BE2C (cell line): ENCODE measurements at regions not wholly inside any gene's neighbourhood (a gene's known extent, or its start where the extent isn't known, plus 50 kb on each side); places are given as distances from the start of the nearest gene placed in this dataset.

ENCODE experiments used
- DNase-seq: peaks from one replicate; pipeline ENCODE4 v3.0.0-alpha.2; 2020
- H3K27me3 ChIP-seq: fragments of 250-450 bp; sonication (Bioruptor Pico); 2 replicates; pipeline ENCODE4 v1.5.1; 2020; ENCODE audit warnings: mild to moderate bottlenecking
- H3K36me3 ChIP-seq: fragments of 250-450 bp; sonication (Bioruptor Pico); 2 replicates; pipeline ENCODE4 v1.5.1; 2020; ENCODE audit warnings: mild to moderate bottlenecking
- H3K4me1 ChIP-seq: fragments of 250-450 bp; sonication (Bioruptor Pico); 2 replicates; pipeline ENCODE4 v1.5.1; 2020
- H3K4me3 ChIP-seq: 2 replicates; pipeline ENCODE4 v1.5.1; 2011; ENCODE audit warnings: low read depth, low read length
- H3K9me3 ChIP-seq: fragments of 250-450 bp; sonication (Bioruptor Pico); 2 replicates; pipeline ENCODE4 v1.5.1; 2020
- CTCF ChIP-seq: IDR thresholded peaks from 2 replicates; pipeline ENCODE4 v1.5.1; 2012; ENCODE audit warnings: mild to moderate bottlenecking, low read depth, low read length

- no peak for DNase-seq
- Histone ChIP-seq H3K36me3 (no peaks in the 10 kb centered on the region), H3K27me3 (no peaks in the 10 kb centered on the region), H3K4me3 (no peak overlapping the region), H3K9me3 (no peaks in the 10 kb centered on the region), H3K4me1 (no peaks in the 10 kb centered on the region)
- TF ChIP-seq CTCF, result no peak
These were observed 1063.0 kb upstream of the GBE1 start for GRCh38 chr3:82824491-82824890.

GRCh38 chr3:82816086-82816485 lies 1054.6 kb upstream of the GBE1 start:
- no peak for TF ChIP-seq CTCF
- H3K27me3 ChIP-seq, result no peaks in the 10 kb centered on the region
- no peaks in the 10 kb centered on the region for H3K4me1 ChIP-seq

GRCh38 chr3:82815417-82816058 lies 1054.1 kb upstream of the GBE1 start:
- TF ChIP-seq CTCF, result no peak
- H3K4me1 ChIP-seq, result no peaks in the 10 kb centered on the region
- H3K27me3 ChIP-seq, result no peaks in the 10 kb centered on the region
- H3K4me3 ChIP-seq, result no peak overlapping the region
- no peak for DNase-seq
- H3K36me3 ChIP-seq, result no peaks in the 10 kb centered on the region
- no peaks in the 10 kb centered on the region for H3K9me3 ChIP-seq

More at GRCh38 chr3:82816086-82816485, 1054.6 kb upstream of the GBE1 start:
- no peak for DNase-seq
- H3K4me3 ChIP-seq, result no peak overlapping the region
- no peaks in the 10 kb centered on the region for H3K9me3 ChIP-seq
- no peaks in the 10 kb centered on the region for H3K36me3 ChIP-seq

- H3K9me3 ChIP-seq, result no peaks in the 10 kb centered on the region
- H3K27me3 ChIP-seq, result no peaks in the 10 kb centered on the region
- no peaks in the 10 kb centered on the region for H3K4me1 ChIP-seq
- no peak for TF ChIP-seq CTCF
- DNase-seq, result no peak
- no peaks in the 10 kb centered on the region for H3K36me3 ChIP-seq
- no peak overlapping the region for H3K4me3 ChIP-seq
These were observed 1053.2 kb upstream of the GBE1 start for GRCh38 chr3:82814660-82815059.

GRCh38 chr3:82807781-82808180 lies 1046.3 kb upstream of the GBE1 start:
- H3K4me3 ChIP-seq, result no peak overlapping the region
- H3K27me3 ChIP-seq, result no peaks in the 10 kb centered on the region
- H3K4me1 ChIP-seq, result no peaks in the 10 kb centered on the region; the same call in 1 of the 2 replicates
- no peak for TF ChIP-seq CTCF
- DNase-seq, result no peak
- no peaks in the 10 kb centered on the region for H3K36me3 ChIP-seq
- no peaks in the 10 kb centered on the region for H3K9me3 ChIP-seq

- TF ChIP-seq CTCF, result no peak
- Histone ChIP-seq H3K27me3 (no peaks in the 10 kb centered on the region), H3K4me3 (no peak overlapping the region), H3K36me3 (no peaks in the 10 kb centered on the region), H3K4me1 (no peaks in the 10 kb centered on the region; the same call in 1 of the 2 replicates), H3K9me3 (no peaks in the 10 kb centered on the region; the same call in 1 of the 2 replicates)
- DNase-seq, result no peak
These were observed 1041.1 kb upstream of the GBE1 start for GRCh38 chr3:82802501-82802900.
